Glomerular visceral epithelial cell (primary cell): ENCODE measurements at regions not wholly inside any gene's neighbourhood (a gene's known extent, or its start where the extent isn't known, plus 50 kb on each side); places are given as distances from the start of the nearest gene placed in this dataset.
"Not testable (repeated sequence)": the region's sequence is repeated elsewhere in the genome, so short reads cannot be mapped to it uniquely, and the experiment has no call there.

Experiments
- DNase-seq: peaks from one replicate; pipeline ENCODE4 v3.0.0-alpha.2; 2016; ENCODE audit errors: extremely low spot score

DNA sequence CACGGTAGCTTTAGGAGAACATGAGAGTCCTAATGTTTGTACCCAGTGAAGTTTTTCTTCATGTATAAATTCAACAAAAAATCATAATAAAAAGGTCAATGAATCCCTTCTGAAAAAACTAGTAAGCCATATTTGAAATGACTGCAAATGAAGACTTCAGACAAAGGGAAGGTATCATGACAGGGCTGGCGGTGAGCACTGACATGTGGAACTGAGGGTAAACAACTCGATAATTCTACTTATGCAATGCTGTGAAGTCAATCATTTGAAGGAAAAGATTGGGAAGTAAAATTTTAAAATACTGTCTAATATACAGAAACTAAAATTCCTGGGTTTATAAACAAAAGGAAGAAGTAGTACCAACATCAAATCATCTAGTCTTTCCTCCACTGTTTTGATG is 190.2 kb upstream of the COPS8 start:
- no peak for DNase-seq

DNA sequence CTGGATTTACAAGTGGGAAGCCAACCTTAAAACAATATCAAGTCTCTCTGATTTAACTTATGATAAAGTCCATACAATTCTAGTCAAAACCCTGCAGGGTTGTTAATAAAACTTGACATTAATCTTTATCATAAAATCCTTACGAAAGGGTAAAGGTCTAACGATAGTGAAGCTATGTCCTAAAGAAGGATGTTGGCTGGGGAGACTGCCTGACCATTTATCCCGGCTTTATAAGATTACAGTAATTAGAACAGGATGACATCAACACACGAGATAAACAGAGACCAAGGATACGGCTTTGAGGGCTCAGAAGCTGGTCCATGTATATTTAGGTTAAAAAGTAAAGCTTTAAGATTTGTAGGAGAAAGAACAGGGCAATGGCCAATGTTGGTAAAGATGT is 189.0 kb upstream of the COPS8 start:
- DNase-seq: no peak

DNA sequence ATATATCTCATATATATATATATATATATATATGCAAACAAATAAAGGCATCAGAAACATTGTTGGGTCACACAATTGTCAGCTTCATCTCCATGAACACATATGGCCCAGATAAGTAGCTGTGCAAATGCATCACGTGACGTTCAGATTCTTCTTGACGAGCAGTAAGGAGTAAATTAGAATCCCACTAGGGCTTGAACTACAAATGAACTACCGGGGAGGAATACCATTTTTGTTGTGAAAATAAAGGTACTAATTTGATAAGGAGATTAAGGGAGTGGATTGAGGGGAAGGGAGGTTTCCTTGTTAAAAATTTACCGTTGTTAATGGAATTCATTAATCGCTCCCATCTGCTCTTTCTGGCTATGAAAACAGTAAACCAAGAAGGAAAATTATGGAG is 186.5 kb upstream of the COPS8 start:
- no peak for DNase-seq

DNA sequence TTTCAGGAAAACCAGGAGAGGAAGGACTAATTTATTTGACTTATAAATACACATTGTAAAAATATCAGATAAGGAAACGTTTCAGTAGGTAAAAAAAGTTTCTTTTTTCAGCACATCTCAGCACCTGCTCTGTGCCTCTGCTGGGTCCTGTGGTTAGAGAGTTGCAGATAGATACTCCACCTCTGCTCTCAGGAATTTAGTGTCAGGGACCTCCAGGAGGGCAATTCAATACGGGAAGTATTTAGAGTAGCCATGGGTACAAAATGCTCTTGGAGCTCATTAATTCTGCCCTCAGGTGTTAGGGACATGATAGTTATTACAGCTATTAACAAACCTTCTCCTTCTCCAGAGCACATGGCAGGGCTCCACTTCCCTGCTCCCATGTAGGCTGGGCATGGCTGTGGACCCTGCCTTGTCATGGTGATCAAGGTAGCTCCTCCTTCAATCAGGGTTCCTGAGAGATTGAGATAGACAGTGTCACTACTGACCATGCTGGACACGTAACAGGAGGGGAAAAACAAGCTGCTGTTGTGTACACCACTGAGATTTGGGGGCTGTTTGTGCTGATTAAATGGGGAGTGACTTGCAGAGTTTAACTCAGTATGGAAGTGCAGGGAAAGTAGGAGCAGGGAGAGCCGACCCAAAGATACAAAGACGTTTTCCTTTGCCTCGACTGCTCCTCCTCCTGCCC is 185.6 kb upstream of the COPS8 start:
- peak; percentile 38 for DNase-seq

DNA sequence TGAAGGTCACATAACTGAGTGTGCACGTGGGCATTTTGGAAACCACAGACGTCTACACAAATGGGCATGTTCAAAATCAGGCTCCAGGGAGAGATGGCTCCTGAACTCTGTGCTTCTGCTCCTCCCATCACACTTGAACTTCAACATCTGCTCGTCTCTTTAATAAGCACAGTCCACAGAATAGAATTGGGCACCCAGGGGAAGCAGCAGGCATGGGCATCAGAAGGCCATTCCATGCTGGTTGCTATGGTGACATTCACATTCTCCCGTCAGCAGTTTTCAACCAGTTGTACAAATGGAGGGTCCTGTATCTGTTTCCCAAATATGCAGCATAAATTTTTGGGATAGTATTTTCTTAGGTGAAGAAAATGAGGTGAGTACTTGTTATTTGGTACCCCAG is 183.7 kb upstream of the COPS8 start:
- DNase-seq: no peak

DNA sequence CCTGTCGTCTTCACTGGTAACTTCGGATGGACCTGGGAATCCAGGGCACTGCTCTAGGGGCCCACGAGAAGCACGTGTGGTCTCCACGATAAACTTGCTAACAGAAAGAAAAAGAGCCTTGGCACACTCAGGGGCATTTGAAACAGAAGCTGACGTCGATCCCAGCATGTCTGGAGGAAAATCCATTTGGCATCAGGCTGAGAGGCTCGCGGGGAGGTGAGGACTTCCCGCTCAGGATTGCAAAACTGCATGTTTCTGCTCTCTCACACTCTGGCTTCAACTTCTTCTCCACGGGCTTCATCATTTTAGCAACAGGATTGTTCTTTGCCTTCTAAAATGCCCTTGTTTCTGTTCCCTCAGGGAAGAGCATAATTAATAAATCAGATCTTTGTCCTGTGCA is 181.7 kb upstream of the COPS8 start:
- DNase-seq: no peak

DNA sequence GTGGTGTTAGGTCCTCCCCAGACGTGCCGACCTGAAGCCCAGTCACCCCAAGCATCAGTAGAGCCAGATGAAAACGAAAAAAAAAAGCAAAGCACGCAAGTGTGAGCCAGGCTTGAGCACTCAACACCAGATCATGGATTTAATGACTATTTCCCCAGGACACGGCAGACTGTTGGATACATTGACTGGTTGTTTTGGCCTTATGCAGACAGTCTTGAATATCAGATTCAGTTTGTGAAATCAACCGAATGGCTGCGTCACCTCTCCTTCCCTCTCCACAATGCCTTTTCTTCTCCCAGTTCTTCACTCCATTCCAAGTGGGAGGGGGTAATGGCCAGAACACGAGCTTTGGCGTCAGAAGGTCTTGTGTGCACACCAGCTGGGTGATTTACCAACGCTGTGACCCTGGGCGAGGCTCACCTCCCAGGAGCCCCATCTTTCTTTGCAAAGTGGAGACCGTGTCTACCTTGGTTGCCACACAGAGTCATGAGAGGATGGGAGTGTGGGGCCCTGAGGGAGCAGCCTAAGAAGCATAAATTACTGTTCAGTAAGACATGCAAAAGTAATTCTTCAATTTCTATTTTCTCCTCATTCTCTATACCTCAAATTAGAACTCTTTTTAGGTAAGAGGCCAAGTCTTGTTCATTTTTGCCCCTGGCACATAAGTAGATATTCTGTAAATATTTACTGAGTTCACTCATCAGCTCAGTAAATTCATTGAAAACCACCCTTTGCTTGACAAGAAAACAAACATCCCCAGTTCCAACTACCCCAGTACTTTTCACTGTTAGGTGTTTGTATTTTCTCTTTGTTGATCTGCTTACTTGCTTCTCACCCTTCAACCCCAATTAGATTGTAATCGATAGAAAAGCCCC is 181.1 kb upstream of the COPS8 start:
- no peak for DNase-seq

GRCh38 chr2:236905976-236906375 is 179.7 kb upstream of the COPS8 start:
- no peak for DNase-seq

DNA sequence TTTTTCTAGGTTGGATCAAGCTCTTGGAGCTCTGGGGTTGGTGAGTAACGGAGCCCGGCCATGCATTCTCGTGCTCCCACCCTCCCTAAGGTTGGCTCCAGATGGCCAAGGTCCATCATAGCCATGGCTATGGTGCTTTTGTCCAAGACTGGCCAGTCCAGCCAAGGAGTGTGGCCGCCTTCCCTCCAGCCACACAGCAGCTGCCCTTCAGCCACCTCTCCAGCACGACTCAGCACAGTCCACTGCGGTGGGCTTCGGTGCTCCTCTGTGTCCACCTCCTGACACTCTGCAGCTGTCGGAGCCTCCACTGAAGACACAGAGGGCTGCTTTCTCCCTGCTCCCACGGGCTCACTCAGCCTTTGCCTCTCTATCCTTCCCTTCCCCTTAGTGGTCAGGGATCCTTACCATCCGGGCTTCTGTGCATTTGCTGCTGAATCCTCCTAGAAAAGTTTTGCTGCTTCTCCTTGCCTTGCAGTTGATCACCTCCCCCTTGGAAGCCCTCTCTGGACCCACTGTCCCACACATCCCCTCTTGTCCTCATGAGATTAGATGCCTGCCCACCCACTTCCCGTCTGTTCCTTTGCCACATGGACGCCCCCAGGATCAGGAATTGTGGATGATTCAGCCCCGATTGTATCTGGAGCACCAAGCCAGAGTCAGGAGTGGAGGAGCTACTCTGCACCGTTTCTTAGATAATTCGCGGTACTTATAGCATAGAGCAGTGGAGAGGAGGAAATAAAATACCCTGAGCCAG is 177.1 kb upstream of the COPS8 start:
- DNase-seq: no peak

GRCh38 chr2:236909193-236909504 is 176.5 kb upstream of the COPS8 start:
- no peak for DNase-seq

DNA sequence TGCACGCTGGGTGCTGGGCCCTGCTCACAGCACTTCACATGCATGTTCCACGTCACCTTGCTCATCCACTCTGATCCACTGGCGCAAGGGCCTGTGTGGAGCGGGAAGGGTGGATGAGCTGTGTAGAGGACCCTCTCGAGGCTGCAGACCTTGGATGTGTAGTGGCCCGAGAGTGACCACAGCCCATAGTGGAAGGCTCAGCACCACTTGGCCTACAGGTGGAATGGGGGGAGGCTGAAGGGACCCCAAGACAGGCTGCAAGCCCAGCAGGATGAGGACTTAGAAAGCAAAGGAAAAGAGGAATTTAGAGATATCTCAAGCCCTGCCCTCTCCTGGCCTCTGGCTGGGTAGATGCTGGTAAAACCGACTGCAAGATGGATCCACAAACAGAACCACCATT is 175.9 kb upstream of the COPS8 start:
- DNase-seq: no peak

DNA sequence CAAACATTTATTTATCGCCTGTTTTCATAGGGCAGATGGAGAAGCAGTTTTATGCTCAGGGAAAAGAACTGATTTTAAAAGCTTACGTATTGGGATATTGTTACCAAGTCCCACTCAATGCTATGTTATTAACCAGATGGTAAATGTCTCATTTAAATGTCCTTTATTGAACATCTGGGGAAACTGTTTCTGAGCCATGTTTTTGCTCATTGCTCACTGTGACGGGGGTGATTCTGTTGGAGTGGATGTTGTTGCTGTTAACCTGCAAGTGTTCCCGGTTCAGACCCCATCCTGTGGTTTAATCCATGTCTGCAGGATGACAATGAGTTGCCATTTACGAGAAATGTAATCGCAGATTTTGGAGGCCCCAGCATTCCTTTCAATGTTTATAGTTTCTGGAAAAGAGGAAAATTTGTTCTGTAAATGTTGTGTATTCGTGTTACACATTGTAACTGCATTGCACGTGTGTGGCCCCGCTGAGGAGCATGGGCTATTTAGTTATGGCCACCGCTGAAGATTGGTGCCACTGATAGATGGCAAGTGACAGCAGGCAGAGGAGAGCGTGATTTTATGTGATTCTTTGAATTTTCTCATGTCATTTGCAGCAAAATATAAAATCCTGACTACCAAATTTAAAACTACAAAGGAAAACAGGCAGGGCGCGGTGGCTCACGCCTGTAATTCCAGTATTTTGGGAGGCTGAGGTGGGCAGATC is 174.8 kb upstream of the COPS8 start:
- no peak for DNase-seq

- DNase-seq: no peak
These were observed 173.2 kb upstream of the COPS8 start for GRCh38 chr2:236912326-236913120.

DNA sequence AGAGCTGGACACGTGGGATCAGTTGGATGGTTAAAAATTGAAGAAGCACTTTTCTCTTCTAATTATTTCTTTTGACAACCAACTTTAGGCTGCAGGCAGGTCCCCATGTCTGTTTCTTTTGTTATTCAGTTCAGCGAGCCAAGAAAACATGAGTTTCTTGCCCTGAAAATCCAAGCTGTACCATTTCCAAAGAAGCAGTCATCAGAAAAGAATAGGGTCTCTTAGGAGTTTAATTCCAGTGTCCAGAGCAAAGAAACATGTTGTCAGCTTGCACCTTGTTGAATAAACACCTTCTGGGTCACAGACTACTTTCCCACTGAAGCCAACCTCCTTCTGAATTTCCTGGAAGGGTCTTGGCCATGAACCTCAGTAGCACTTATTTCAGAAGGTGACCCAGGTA is 170.5 kb upstream of the COPS8 start:
- DNase-seq: no peak

DNA sequence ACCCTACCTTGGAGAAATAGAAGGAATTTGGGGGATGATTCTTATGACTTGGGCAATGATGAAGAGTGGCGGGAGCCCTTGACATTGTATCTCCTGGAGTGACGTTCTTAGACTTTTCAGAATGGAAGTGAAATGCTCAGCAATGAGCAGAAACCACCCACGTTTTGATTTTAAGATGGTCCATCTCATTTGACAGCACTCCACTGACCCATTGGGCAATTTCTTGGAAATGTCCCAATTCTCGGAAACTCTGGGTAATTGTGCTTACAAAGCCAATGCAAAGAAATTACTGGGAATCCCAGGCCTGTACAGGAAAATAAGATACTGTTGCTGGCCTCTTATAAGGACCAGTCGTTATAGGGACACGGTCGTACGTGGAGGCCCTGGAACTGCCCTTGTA is 170.0 kb upstream of the COPS8 start:
- DNase-seq: no peak

DNA sequence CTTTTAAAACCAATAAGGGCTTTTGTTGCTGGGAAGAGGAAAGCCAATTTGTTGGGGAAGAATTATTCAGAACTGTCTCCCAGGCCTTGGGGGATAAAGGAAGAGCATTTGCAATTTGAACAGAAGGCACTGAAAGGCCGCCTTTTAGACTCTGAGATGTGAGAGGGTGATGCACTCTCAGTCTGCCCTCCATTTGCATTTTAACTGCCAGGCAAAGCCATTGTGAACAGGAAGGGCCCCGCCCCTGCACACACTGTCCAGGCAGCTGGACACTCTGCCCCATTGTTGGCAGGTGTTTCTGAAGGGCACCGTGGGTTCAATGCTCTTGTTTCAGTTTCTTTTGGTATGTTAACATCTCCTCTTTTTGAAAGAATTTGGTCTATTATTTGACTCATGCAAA is 169.5 kb upstream of the COPS8 start:
- no peak for DNase-seq

- DNase-seq: no peak
These were observed 169.0 kb upstream of the COPS8 start for GRCh38 chr2:236916651-236917050.

- DNase-seq: no peak
These were observed 168.5 kb upstream of the COPS8 start for GRCh38 chr2:236917164-236917563.

- no peak for DNase-seq
These were observed 167.1 kb upstream of the COPS8 start for GRCh38 chr2:236918545-236918944.

- DNase-seq: peak; percentile 24
These were observed 166.5 kb upstream of the COPS8 start for GRCh38 chr2:236919209-236919608.

DNA sequence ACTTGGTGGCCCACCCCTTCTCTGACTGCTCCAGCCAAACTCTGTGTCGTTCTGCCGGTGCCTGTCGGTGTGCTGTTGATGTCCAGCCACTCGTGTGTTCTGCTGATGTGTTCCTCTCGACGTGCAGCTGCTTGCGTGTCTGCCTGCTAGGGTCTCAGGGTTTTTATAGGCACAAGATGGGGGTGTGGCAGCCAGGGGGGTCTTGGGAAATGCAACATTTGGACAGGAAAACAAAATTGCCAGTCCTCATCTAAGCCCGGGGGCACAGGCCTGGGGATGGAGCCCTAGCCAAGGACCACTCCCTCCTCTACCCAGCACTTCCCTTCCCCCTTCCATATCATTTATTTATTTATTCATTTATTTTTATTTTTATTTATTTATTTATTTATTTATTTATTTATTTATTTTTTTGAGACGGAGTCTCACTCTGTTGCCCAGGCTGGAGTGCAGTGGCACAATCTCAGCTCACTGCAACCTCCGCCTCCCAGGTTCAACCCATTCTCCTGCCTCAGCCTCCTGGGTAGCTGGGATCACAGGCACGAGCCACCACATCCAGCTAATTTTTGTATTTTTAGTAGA is 165.8 kb upstream of the COPS8 start:
- not testable (repeated sequence) for DNase-seq
